NCI-H2196 treated with DMSO at 0.1 percent for 48 hours (cell line): ENCODE measurements at regions not wholly inside any gene's neighbourhood (a gene's known extent, or its start where the extent isn't known, plus 50 kb on each side); places are given as distances from the start of the nearest gene placed in this dataset.
"Not testable (repeated sequence)": the region's sequence is repeated elsewhere in the genome, so short reads cannot be mapped to it uniquely, and the experiment has no call there.

ENCODE experiments used
- DNase-seq: peaks from one replicate; lab custom pipeline; 2025; ENCODE audit not compliant: unreplicated experiment; lab: John Stamatoyannopoulos, UW

DNA sequence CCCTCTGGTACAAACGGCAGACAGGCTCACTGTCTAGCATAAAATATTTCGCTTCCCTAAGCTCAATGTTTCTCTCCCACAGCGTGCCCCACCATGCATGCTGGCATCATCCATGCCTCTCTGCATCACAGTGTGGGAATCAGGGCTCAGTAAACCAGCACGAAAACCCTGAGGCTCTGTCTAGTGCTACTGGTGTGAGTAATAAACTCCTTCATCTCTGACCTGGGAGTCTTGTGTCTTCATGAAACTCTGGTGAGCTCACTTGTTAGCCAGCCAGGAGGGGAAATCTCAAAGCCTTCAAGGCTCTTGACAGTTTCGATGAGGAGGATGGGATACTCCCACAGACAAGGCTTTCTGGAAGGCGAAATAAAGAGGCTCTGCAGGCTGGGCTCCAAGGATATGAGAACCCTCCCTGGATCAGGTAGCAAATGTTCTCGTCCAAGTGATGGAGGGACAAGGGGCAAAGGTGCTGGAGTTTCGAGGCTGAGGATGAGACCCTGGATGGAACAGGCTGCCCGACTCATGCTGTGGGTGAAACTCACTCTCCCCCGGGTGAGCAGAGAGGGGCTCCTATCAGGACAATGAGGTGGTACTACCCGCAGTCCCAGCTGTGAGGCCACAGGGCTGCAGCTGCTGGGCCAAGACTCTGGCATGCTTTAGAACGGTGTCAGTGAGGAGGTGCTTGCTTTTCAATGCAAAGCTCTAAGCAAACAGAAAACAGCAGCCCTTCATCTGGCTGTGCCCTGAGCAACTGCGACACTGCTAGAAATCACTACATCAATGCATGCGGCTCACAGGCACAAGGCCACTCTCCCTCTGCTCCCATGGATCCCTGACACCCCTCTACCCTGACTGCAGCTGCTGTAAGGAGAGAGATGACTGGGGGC lies 69.3 kb downstream of the SHANK2 start:
- DNase-seq = no peak

DNA sequence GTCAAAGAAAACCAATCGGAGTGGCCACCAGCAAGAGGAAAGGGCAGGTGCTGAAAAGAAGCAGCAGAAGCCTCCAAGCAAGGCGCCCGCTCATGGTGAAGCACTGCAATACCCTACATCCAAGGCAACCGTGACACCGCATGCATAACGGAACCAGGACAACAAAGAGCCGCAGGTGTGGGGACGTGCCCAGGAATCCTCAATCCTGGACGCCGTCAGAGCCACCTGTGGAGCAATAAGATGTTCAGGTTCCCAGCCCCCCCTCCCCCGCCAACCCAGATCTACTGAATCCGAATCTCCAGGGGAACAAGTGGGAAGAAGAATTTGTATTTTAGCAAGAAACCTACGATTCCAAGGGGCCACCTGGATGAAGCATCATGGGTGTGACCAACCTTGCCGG lies 70.8 kb downstream of the SHANK2 start:
- no peak for DNase-seq

DNA sequence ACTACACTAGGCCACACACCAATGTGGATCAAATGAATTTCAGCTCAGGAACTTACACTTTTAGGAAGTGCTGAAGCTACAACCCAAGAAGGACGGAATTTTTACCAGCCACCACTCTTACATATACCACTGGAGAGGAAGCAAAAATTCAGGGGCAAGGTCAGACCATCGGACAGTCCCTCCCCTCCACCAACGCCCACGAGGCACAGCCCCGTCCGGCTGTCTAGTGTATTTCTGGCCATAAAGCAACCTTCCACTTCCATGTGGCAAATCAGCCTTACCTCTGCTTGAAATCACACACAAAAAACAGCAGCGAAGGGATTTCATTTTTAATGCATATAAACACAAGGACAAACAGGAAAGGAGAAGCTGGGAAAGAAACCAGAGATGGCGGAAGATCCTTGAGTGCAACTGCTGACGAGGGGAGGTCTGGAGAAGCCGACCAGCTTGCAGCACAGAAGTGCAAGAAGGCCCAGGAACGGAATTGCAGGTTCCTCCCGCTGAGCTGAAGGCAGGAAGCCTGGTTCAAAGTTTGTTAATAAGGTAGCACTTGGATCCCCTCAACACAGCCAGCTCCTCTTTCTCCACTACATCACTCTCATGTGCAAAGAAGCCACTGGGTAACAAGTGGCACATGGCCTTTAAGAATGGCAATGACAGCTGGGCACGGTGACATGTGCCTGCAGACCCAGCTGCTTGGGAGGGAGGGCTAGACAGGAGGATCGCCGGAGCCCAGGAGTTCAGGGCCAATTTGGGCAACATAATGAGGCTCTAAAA lies 71.5 kb downstream of the SHANK2 start:
- DNase-seq = no peak

DNA sequence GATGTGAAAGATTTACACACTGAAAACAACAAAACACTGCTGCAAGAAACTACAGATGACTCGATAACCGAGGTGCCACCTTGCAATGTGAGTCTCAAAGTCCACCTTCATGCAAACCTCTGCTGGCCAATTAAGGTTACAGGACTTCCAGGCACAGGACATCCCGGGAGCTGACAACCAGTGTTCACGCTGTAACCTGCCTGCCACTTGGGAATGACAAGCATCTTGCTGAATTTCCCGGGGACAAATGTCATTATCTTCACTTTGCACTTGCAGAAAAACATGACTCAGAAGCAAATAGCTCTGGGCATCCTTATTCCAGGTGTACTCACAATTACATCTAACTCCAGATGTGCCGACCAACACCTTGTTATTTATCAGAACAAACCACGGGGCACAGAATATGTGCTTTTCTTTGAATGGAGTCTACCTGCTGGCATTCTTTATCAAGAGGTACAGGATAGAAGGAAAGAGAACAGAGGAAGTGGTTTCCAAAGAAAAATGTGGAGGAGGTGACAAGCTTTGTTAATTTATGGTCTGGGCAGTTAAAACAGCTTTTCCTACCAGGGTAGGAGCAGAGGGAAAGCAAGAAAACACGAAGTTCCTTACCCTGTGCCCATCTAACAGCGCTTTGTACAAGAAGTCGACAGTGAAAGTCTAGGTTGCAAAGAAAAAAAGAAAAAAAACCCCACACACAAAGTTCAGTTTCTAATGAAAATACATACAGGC lies 72.3 kb downstream of the SHANK2 start:
- no peak for DNase-seq

DNA sequence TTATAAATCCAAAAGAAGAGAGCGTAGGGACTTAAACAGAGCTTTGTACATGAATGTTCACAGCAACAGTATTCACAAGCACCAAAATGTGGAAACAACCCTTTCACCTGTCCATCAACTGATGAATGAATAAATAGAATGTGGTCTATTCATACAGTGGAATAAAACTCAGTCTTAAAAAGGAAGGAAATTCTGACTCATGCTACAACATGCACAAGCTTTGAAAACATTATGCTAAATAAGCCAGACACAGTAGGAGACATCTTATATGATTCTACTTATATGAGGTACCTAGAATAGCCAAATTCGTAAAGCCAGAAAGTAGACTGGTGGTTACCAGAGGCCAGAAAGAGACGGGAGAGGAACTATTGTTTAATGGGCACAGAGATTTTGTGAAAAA lies 74.3 kb downstream of the SHANK2 start:
- no peak for DNase-seq

DNA sequence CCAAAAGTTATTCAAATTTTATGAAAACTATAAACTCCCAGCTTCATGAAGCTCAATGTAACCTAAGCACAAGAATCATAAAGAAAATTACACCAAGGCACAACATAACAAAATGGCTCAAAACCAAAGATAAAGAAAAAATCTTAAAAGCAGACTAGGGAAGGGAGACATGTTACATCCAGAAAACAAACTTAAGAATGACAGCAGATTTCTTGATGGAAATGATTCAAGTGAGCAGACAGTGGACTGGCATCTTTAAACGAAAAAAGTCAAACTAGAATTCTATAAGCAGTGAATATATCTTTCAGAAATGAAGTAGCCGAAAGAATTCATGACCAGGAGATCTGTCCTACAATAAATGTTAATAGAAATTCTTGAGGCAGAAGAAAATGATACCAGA lies 75.6 kb downstream of the SHANK2 start:
- no peak for DNase-seq

DNA sequence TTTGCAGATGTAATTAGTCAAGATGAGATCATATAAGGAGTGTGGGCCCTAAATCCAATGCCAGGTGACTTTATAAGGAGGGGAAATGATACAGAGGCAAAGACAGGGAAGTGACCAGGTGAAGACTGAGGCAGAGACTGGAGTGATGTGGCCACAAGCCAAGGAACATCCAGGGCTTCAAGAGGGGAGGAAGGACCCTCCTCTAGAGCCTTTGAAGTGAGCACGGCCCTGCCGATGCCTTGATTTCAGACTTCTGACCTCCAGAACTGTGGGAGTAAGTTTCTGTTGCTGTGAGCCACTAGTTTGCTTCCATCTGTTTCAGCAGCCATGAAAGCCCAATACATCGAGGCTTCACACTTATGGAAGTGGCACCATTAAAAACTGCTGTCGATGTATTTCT lies 78.7 kb downstream of the SHANK2 start:
- DNase-seq = no peak

DNA sequence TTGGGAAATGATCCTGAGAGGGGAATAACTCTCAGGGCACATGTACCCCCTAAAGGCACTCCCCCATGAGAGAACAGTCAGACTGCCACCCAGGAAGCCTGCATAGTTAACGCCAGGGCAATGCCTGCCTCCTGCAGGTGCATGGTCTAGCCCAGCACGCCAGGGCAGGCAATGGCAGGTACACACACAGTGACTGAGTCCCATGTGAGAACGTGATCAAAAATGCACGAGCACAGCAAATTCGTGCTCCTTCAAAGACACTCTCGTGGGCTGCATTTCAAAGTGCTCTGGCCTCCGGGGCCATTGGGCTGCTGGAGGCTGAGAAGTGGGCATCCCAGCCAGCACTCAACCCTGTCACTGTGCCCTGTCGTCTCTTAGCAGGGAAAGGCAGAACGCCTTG lies 79.7 kb downstream of the SHANK2 start:
- no peak for DNase-seq

DNA sequence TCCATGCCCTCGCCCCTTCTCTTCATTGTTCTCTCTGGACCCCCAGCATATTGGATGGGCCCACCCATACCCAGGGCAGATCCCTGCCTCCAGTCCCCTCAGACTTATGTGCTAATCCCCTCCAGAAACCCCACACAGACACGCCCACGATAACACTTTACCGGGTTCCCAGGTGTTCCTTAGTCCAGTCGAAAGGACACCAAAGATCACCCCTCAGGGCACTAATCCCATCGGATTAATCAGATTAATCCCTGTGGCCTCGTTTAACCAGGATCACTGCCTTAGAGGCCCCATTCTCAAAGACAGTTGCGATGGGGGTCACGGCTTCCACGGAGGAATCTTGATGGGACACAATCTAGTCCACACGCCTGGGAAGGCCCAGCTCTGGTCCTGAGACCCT lies 80.8 kb downstream of the SHANK2 start:
- no peak for DNase-seq

GRCh38 chr11:71170624-71171423 lies 81.6 kb downstream of the SHANK2 start:
- no peak for DNase-seq

DNA sequence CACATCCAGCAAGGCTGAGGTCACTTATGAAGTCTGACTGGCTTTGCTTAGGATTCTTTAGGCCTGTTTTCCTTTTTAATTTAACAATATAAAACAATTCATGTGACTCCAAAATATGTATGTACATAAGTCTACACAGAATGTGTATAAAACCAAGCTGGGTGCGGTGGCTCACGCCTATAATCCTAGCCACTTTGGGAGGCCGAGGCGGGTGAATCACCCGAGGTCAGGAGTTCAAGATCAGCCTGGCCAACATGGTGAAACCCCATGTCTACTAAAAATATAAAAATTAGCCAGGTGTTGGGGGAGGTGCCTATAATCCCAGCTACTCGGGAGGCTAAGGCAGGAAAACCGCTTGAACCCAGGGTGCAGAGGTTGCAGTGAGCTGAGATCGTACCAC lies 83.1 kb downstream of the SHANK2 start:
- DNase-seq = no peak

- DNase-seq = not testable (repeated sequence)
Observed at GRCh38 chr11:71167814-71168213, 84.6 kb downstream of the SHANK2 start.

DNA sequence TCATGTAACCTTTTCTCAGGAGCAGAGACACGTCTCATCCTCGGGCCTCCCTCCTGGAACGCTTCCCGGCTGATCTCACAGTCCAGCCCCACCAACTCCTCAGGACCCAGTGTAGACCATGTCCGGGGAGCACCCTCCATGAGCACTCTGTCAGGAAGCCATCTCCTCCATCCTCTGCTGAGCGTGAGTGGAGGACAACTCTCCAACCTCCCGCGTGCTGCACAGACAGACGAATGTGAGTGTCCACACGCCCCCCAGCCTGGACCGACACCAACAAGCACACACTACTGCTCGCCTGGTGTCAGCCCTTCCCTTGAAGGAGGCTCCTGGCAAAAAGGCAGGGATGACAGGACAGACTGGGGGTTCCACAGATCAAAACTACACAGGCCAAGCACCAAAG lies 86.6 kb downstream of the SHANK2 start:
- DNase-seq = no peak

- DNase-seq = no peak
Observed at GRCh38 chr11:71164621-71165020, 87.8 kb downstream of the SHANK2 start.

DNA sequence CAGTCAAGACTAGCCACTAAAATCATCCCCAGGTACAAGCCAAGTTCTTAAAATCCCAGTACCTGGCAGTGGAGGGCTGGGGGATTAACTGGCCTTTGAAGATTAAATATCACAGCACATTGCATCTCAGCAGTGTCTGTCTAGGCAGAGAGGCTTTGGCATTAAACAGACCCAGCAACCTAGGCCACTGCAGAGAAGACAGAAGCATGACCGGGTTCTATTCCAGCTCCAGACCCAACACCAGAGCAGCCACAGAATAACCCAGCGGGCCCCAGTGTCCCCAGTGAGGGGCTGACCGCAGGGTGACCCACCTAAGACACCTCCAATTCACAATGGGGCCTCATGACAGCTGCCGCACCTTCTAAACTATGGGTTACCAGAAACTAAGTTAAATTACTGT lies 88.2 kb downstream of the SHANK2 start:
- no peak for DNase-seq

GRCh38 chr11:71163371-71163770 lies 89.0 kb downstream of the SHANK2 start:
- no peak for DNase-seq

- DNase-seq = no peak
Observed at GRCh38 chr11:71158936-71159335, 93.4 kb downstream of the SHANK2 start.

GRCh38 chr11:71157676-71158075 lies 94.7 kb downstream of the SHANK2 start:
- DNase-seq = not testable (repeated sequence)

DNA sequence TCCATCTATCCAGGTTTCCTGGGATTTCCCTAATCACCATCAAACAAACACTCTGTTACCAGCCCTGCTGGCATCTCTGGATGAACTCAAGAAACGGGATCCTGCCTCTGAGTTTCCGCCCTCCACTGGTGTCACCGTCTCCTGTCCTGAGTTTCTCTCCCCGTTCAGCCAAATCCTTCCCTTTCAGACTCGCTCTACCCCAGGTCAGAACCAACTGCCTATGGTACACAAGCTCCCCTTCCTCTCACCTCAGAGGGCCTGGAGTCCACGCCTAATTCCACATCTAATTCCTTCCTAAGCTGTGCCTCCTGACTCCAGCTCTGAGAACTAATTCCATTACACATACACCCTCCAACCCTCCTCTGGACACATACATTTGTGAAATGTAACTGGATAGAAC lies 96.1 kb downstream of the SHANK2 start:
- DNase-seq = no peak

DNA sequence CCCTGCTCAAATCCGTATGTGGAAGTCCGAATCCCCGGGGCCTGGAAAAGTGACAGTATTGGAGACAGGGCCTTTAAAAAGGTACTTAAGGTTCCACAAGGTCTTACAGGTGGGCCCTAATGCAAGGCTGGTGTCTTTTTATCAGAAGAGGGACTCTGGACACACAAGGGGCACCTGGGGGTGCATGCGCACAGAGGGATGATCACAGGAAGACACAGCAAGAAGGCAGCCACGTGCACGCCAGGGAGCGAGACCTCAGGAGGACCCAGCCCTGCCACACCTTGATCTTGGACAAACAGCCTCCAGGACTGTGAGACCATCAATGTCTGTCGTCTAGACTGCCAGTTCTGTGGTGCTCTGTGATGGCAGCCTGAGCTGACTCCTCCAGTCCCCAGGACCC lies 96.5 kb downstream of the SHANK2 start:
- DNase-seq = no peak

- DNase-seq = no peak
Observed at GRCh38 chr11:71154261-71154805, 98.0 kb downstream of the SHANK2 start.
